GM21528 (cell line): ENCODE measurements at regions not wholly inside any gene's neighbourhood (a gene's known extent, or its start where the extent isn't known, plus 50 kb on each side); places are given as distances from the start of the nearest gene placed in this dataset.

Source experiments
- ATAC-seq: cut with Tn5 transposase; IDR thresholded peaks from one replicate; pipeline ENCODE4 v1.9.1; 2021; ENCODE audit warnings: mild to moderate bottlenecking, moderate library complexity; ENCODE audit not compliant: unreplicated experiment, low FRiP score

DNA sequence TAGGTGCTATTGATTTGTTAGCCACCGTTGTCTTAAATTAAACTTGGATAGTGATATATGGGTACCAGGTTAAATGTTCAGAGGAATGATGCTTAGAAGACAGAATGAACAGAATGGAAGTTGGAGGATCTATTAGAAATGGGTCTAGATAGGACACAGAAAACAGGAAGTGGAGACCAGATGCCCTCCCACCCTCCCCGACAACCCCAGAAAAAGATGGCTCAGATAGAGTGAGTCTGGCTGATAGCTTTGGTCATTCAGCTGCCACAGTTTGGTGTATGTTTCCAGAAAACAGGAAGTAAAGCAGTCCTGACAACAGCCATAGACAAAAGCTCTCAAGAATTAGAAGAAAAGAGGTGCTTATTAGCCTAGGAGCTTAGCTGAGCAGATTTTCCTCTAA, 71.5 kb upstream of the DSG1 start:
- ATAC-seq, result no peak

DNA sequence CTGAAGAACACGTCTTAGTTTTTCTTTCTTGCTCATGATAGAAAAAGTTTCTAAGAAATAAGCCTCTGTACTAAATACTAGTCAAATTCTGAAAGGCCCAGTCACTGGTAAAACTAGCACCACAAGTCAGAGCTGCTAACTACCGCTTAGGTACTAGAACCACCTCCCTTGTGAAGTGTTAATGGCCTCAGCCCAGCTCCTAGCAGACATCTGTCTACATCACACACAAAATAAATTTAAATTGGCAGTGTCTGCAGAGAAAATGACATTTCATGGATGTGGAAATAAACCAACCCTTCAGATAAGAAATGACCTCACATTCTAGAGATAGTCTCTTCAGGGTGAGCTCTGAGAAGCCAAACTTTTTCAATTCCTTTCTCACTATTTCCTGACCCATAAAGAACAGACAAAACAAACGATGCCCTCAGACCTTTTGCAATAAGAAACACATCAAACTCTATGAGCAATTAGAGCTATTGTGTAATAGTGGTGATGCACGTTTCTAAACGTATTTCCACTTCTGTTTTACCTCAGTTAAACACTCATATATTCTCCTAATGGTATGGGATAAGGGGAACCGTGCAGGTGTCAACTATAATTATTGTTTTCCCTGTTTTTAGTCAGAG, 70.3 kb upstream of the DSG1 start:
- ATAC-seq, result no peak

DNA sequence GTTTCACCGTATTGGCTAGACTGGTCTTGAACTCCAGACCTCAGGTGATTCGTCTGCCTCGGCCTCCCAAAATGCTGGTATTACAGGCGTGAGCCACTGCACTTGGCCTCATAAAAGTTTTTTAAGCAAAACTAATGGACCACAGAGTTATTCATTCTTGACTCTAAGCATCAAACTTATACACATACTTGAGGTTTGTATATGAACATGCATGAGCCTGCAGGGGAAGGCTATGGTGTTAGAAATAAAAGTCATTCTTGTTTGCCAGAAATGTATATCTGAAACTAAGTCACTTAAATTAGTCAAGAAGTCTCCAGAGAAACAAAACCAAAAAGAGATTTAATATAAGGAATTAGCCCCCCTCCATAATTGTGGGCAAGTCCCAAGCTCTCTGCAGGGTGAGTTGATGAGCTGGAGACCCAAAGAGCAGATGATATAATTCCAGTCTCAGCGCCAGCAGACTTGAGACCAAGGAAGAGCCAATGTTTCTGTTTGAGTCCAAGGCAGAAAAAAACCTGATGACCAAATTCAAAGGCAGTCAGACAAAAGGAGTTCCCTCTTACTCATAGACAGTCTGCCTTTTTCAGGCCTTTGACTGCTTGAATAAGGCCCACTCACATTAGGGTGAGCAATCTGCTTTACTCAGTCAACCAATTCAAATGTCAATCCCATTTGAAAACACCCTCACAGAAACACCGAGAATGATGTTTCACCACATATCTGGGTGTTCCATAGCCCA, 69.0 kb upstream of the DSG1 start:
- ATAC-seq, result no peak

DNA sequence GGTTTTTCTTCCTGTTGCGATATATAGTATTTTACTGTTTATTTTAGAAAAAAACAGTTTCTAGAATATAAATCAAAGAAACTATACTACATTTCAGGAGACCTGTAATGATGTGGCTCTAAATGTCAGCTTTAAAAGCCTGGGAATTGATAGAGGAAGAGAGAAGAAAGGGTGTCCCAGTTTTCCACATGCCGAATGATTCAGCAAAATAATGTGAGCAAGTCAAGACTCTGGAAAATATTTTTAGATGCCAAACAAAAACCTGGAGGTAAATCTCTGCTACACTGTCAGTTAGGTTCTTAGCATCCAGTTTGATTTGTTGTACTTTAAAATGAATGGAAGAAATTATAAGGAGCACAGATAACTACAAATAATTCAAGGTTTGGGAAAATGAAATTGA, 67.1 kb upstream of the DSG1 start:
- ATAC-seq, result no peak

DNA sequence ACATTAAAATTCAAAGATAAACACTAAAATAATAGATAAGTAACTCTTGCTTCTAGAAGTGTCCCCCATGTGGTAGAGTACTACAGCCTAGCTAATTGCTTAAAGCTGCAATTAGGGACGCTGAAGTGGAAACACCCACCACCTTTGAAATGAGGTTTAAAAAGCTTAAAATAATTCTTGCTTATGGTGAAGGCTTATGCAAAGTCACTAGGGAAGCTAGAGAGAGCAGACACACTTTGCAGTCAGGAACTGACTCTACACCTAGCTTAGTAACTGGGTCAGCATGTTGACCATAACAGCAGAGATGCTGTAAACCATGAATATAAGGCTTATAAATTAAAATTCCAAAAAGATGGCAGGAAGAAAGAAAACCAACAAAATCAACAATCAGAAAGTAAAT, 65.4 kb upstream of the DSG1 start:
- ATAC-seq, result no peak

DNA sequence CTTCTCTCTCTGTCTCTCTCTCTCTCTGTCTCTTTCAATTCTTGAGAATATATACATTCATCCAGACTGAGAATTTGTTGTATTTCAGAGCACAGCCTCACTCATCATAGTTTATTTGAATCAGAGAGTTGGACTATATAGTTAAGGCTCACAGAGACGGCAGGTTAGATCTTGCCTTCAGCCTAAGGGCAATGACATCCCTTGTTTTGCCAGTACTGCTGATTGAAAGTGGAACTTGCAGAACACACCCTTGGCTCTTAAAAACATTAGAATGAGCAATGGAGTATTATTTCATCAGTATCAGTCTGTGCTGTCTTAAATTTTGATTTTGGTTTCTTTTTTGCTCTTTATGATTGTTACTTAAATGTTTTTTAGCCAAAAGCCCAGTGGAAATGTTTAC, 62.0 kb upstream of the DSG1 start:
- ATAC-seq, result no peak

DNA sequence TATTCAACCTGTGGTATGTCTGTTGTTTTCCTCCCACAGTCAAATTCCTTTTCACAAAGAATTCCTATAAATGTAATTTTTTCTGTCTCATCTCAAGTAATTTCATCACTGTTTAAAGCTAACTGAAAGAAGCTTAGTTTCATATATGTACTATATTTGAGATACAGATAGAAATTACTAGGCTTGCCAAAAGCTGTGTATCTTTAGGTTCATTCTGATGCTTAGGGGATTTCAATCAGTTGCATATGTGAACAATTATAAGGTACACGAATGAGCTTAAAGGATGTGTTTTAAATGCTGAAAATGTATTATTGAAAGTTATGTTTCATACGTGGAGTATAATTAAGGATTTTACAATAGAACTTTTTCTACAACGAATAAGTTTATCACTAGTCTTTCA, 59.2 kb upstream of the DSG1 start:
- no peak for ATAC-seq

DNA sequence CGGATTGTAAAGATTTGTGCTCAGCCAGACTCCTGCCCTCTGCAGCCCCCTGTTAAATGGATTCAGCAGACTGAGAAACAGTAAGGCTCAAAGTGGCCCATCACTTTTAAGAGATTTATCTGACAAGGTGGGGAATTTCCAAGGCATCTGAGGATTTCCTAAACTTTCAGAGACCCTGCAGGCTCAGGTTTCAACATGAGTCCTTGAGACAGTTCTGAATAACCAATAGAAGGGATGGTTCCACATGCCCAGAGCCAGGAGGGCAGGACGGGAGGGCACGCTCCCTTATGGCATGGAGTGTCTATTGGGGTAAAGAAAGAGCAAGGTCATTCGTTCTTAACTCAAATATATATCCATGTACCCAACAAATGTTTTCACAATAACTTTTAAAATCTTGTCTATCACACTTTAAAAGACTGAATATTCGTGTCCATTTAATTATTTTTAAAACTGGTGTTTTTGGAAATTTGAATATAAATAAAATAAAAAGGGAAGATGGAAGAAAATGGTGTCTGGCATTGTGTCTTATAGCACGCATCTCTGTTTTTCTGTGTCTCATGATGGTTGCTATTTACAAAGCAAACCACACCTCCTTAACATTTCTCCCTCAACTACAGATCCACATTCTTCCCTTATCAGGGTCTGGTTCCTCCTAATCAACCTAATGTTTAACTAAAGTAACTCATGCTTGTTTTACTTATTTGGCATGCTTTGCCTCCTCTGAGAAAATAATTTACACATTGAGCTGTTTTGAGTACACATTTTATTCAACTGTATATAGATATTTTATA, 56.0 kb upstream of the DSG1 start:
- no peak for ATAC-seq

DNA sequence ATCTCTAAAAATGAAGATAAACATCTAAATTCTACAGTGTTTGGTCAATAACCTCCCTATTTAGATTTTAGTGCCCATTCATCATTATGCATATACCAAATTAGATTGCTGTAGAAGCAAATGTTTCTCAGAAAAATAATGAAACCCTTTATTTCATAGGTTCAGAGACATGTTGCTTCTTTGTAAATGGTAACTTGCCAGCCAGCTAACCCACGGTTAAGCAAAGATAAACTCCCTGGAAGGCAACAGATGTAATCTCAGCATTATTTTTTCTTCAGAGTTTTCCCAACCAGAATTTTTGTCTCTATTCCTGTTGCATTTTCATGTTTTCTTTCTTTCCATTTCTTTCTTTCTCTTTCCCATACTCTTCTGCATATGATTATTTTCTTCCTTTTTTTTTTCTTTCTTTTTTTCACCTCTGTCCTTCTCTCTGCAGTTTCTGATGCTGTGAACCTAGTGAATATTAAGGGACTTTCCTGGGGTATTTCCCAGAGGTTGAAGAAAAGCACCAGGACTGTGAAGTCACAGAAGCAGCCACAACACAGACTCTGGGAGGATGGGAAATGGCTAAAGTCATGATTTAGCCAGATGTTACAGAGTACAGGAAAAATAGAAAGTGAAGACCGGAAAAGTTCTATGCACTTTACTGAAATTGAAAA, 50.0 kb upstream of the DSG1 start:
- peak; percentile 82 for ATAC-seq
